ENCODE measurements at regions not wholly inside any gene's neighbourhood (a gene's known extent, or its start where the extent isn't known, plus 50 kb on each side); places are given as distances from the start of the nearest gene placed in this dataset.

- Histone ChIP-seq H3K27ac (ENCODE audit: low read length) (no peak overlapping the region), H2AFZ (ENCODE audit: low read length) (no peak overlapping the region), H3K79me2 (ENCODE audit: low read length) (no peaks in the 10 kb centered on the region), H4K20me1 (ENCODE audit: insufficient read depth, low read depth, low read length) (no peaks in the 10 kb centered on the region), H3K27me3 (ENCODE audit: low read length) (no peaks in the 10 kb centered on the region), H3K36me3 (ENCODE audit: insufficient read depth, low read length) (no peaks in the 10 kb centered on the region), H3K4me1 (ENCODE audit: low read length) (no peaks in the 10 kb centered on the region), H3K4me3 (ENCODE audit: low read length) (no peak overlapping the region), H3K9ac (ENCODE audit: low read length) (no peak overlapping the region), H3K9me2 (replicated peaks; ENCODE audit: insufficient read depth, low read length) (no peaks in the 10 kb centered on the region), H3K4me2 (ENCODE audit: low read depth, low read length, poor library complexity, severe bottlenecking) (no peak overlapping the region), H3K9me3 (ENCODE audit: low read length) (no peaks in the 10 kb centered on the region)
- DNase-seq, result no peak
Observed at GRCh38 chr19:31510635-31511034, 161.4 kb upstream of the TSHZ3 start.

GRCh38 chr19:31511098-31511497 lies 161.9 kb upstream of the TSHZ3 start:
- Histone ChIP-seq H3K79me2 (ENCODE audit: low read length) (no peaks in the 10 kb centered on the region), H3K4me3 (ENCODE audit: low read length) (no peak overlapping the region), H3K36me3 (ENCODE audit: insufficient read depth, low read length) (no peaks in the 10 kb centered on the region), H4K20me1 (ENCODE audit: insufficient read depth, low read depth, low read length) (no peaks in the 10 kb centered on the region), H3K4me2 (ENCODE audit: low read depth, low read length, poor library complexity, severe bottlenecking) (no peak overlapping the region), H3K4me1 (ENCODE audit: low read length) (no peaks in the 10 kb centered on the region), H3K9ac (ENCODE audit: low read length) (no peak overlapping the region), H2AFZ (ENCODE audit: low read length) (no peak overlapping the region), H3K9me3 (ENCODE audit: low read length) (no peaks in the 10 kb centered on the region), H3K27me3 (ENCODE audit: low read length) (no peaks in the 10 kb centered on the region), H3K27ac (ENCODE audit: low read length) (no peak overlapping the region), H3K9me2 (replicated peaks; ENCODE audit: insufficient read depth, low read length) (no peaks in the 10 kb centered on the region)
- DNase-seq, result no peak

- DNase-seq, result no peak
- Histone ChIP-seq H3K4me2 (ENCODE audit: low read depth, low read length, poor library complexity, severe bottlenecking) (no peak overlapping the region), H3K4me1 (ENCODE audit: low read length) (no peaks in the 10 kb centered on the region), H3K4me3 (ENCODE audit: low read length) (no peak overlapping the region), H3K9me3 (ENCODE audit: low read length) (no peaks in the 10 kb centered on the region), H3K27me3 (ENCODE audit: low read length) (no peaks in the 10 kb centered on the region), H2AFZ (ENCODE audit: low read length) (no peak overlapping the region), H3K36me3 (ENCODE audit: insufficient read depth, low read length) (no peaks in the 10 kb centered on the region), H3K79me2 (ENCODE audit: low read length) (no peaks in the 10 kb centered on the region), H4K20me1 (ENCODE audit: insufficient read depth, low read depth, low read length) (no peaks in the 10 kb centered on the region), H3K27ac (ENCODE audit: low read length) (no peak overlapping the region), H3K9me2 (replicated peaks; ENCODE audit: insufficient read depth, low read length) (no peaks in the 10 kb centered on the region), H3K9ac (ENCODE audit: low read length) (no peak overlapping the region)
Observed at GRCh38 chr19:31511696-31512095, 162.5 kb upstream of the TSHZ3 start.

GRCh38 chr19:31512181-31512970 lies 163.1 kb upstream of the TSHZ3 start:
- no peaks in the 10 kb centered on the region for H3K9me3 ChIP-seq (ENCODE audit: low read length)
- no peaks in the 10 kb centered on the region for H3K36me3 ChIP-seq (ENCODE audit: insufficient read depth, low read length)
- no peak overlapping the region for H3K4me2 ChIP-seq (ENCODE audit: low read depth, low read length, poor library complexity, severe bottlenecking)
- no peaks in the 10 kb centered on the region for H3K4me1 ChIP-seq (ENCODE audit: low read length)
- no peak overlapping the region for H3K4me3 ChIP-seq (ENCODE audit: low read length)
- H4K20me1 ChIP-seq (ENCODE audit: insufficient read depth, low read depth, low read length), result no peaks in the 10 kb centered on the region
- H2AFZ ChIP-seq (ENCODE audit: low read length), result no peak overlapping the region
- H3K9ac ChIP-seq (ENCODE audit: low read length), result no peak overlapping the region
- no peaks in the 10 kb centered on the region for H3K9me2 ChIP-seq (replicated peaks; ENCODE audit: insufficient read depth, low read length)
- H3K27ac ChIP-seq (ENCODE audit: low read length), result no peak overlapping the region
- H3K27me3 ChIP-seq (ENCODE audit: low read length), result no peaks in the 10 kb centered on the region
- DNase-seq, result no peak
- H3K79me2 ChIP-seq (ENCODE audit: low read length), result no peaks in the 10 kb centered on the region

GRCh38 chr19:31513841-31514240 lies 164.6 kb upstream of the TSHZ3 start:
- Histone ChIP-seq H3K36me3 (ENCODE audit: insufficient read depth, low read length) (no peaks in the 10 kb centered on the region), H3K4me3 (ENCODE audit: low read length) (no peak overlapping the region), H3K9me2 (replicated peaks; ENCODE audit: insufficient read depth, low read length) (no peaks in the 10 kb centered on the region), H3K9me3 (ENCODE audit: low read length) (no peaks in the 10 kb centered on the region), H2AFZ (ENCODE audit: low read length) (no peak overlapping the region), H3K27me3 (ENCODE audit: low read length) (no peaks in the 10 kb centered on the region), H3K27ac (ENCODE audit: low read length) (no peak overlapping the region), H3K4me1 (ENCODE audit: low read length) (no peaks in the 10 kb centered on the region), H3K4me2 (ENCODE audit: low read depth, low read length, poor library complexity, severe bottlenecking) (no peak overlapping the region), H3K9ac (ENCODE audit: low read length) (no peak overlapping the region), H4K20me1 (ENCODE audit: insufficient read depth, low read depth, low read length) (no peaks in the 10 kb centered on the region), H3K79me2 (ENCODE audit: low read length) (no peaks in the 10 kb centered on the region)
- DNase-seq, result no peak

- H3K27ac ChIP-seq (ENCODE audit: low read length), result no peak overlapping the region
- DNase-seq, result no peak
- no peaks in the 10 kb centered on the region for H3K4me1 ChIP-seq (ENCODE audit: low read length)
- no peak overlapping the region for H3K4me3 ChIP-seq (ENCODE audit: low read length)
- H3K9ac ChIP-seq (ENCODE audit: low read length), result no peak overlapping the region
- no peak overlapping the region for H3K4me2 ChIP-seq (ENCODE audit: low read depth, low read length, poor library complexity, severe bottlenecking)
- H4K20me1 ChIP-seq (ENCODE audit: insufficient read depth, low read depth, low read length), result no peaks in the 10 kb centered on the region
- no peak overlapping the region for H2AFZ ChIP-seq (ENCODE audit: low read length)
- H3K27me3 ChIP-seq (ENCODE audit: low read length), result no peaks in the 10 kb centered on the region
- no peaks in the 10 kb centered on the region for H3K36me3 ChIP-seq (ENCODE audit: insufficient read depth, low read length)
- H3K9me2 ChIP-seq (replicated peaks; ENCODE audit: insufficient read depth, low read length), result no peaks in the 10 kb centered on the region
- H3K79me2 ChIP-seq (ENCODE audit: low read length), result no peaks in the 10 kb centered on the region
- no peaks in the 10 kb centered on the region; the same call in 1 of the 2 replicates for H3K9me3 ChIP-seq (ENCODE audit: low read length)
Observed at GRCh38 chr19:31515931-31516330, 166.7 kb upstream of the TSHZ3 start.

- Histone ChIP-seq H3K9me3 (ENCODE audit: low read length) (no peaks in the 10 kb centered on the region; the same call in 1 of the 2 replicates), H3K9me2 (replicated peaks; ENCODE audit: insufficient read depth, low read length) (no peaks in the 10 kb centered on the region), H3K27ac (ENCODE audit: low read length) (no peak overlapping the region), H3K27me3 (ENCODE audit: low read length) (no peaks in the 10 kb centered on the region), H3K4me1 (ENCODE audit: low read length) (no peaks in the 10 kb centered on the region), H3K79me2 (ENCODE audit: low read length) (no peaks in the 10 kb centered on the region), H3K36me3 (ENCODE audit: insufficient read depth, low read length) (no peaks in the 10 kb centered on the region), H3K9ac (ENCODE audit: low read length) (no peak overlapping the region), H3K4me3 (ENCODE audit: low read length) (no peak overlapping the region), H2AFZ (ENCODE audit: low read length) (no peak overlapping the region), H4K20me1 (ENCODE audit: insufficient read depth, low read depth, low read length) (no peaks in the 10 kb centered on the region), H3K4me2 (ENCODE audit: low read depth, low read length, poor library complexity, severe bottlenecking) (no peak overlapping the region)
- DNase-seq, result no peak
Observed at GRCh38 chr19:31516756-31517155, 167.5 kb upstream of the TSHZ3 start.

GRCh38 chr19:31517224-31518180 lies 168.3 kb upstream of the TSHZ3 start:
- Histone ChIP-seq H3K4me3 (ENCODE audit: low read length) (no peak overlapping the region), H3K27me3 (ENCODE audit: low read length) (no peaks in the 10 kb centered on the region), H3K36me3 (ENCODE audit: insufficient read depth, low read length) (no peaks in the 10 kb centered on the region), H4K20me1 (ENCODE audit: insufficient read depth, low read depth, low read length) (no peaks in the 10 kb centered on the region), H3K4me2 (ENCODE audit: low read depth, low read length, poor library complexity, severe bottlenecking) (no peak overlapping the region), H3K27ac (ENCODE audit: low read length) (no peak overlapping the region), H2AFZ (ENCODE audit: low read length) (no peak overlapping the region), H3K9me2 (replicated peaks; ENCODE audit: insufficient read depth, low read length) (no peaks in the 10 kb centered on the region), H3K79me2 (ENCODE audit: low read length) (no peaks in the 10 kb centered on the region), H3K4me1 (ENCODE audit: low read length) (no peaks in the 10 kb centered on the region), H3K9me3 (ENCODE audit: low read length) (no peaks in the 10 kb centered on the region; the same call in 1 of the 2 replicates), H3K9ac (ENCODE audit: low read length) (no peak overlapping the region)
- DNase-seq, result no peak
